Sigmoid colon (tissue), 4 donors: ENCODE measurements at regions not wholly inside any gene's neighbourhood (a gene's known extent, or its start where the extent isn't known, plus 50 kb on each side); places are given as distances from the start of the nearest gene placed in this dataset.

Experiments
- CTCF ChIP-seq, 4 experiments: fragments of 450-650 bp in 3 of 4; fragments of 200-600 bp in 1 of 4; IDR thresholded peaks; one replicate each; pipeline ENCODE4 v1.5.1; 2016 to 2019; ENCODE audit warnings: antibody characterized with exemption in 4 of 4, mild to moderate bottlenecking in 3 of 4, moderate library complexity in 2 of 4
- EP300 ChIP-seq, 4 donors: sonication (generic); formaldehyde crosslinking; IDR thresholded peaks; one replicate each; pipeline ENCODE4 v1.6.1; 2017; ENCODE audit warnings: antibody characterized with exemption in 4 of 4
- POLR2A ChIP-seq, 2 donors: fragments of 450-650 bp; IDR thresholded peaks; one replicate each; pipeline ENCODE4 v1.6.1; 2016; ENCODE audit warnings: antibody characterized with exemption in 2 of 2, mild to moderate bottlenecking in 2 of 2, moderate library complexity in 2 of 2

DNA sequence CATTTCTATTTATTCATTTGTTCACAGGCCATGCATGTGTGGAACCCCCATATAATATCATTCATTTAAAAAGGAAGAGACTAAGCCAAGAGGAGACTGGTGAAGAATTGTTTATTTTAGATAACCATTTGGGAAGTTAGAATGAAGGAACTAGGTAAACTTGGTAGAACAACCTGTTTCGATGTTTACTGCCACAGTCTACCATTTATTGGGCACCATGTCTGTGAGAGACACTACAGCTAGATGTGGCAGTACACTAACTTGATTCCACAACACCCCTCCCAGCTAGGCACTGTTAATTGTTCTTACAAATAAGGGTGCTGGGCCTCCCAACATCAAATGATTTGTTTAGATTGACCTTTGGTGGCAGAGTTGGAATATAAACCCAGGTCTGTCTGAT, 592.4 kb downstream of the EPM2A start:
- TF ChIP-seq CTCF (IDR thresholded peaks at IDR 0.05) = no peak
- no peak for TF ChIP-seq POLR2A (IDR thresholded peaks at IDR 0.05)
- TF ChIP-seq EP300 (IDR thresholded peaks at IDR 0.05) = no peak
